Right lobe of liver (tissue), 4 donors: ENCODE measurements at regions not wholly inside any gene's neighbourhood (a gene's known extent, or its start where the extent isn't known, plus 50 kb on each side); places are given as distances from the start of the nearest gene placed in this dataset.

Source experiments
- POLR2A ChIP-seq: fragments of 450-650 bp; IDR thresholded peaks from one replicate; pipeline ENCODE4 v1.6.1; 2017; ENCODE audit warnings: antibody characterized with exemption, mild to moderate bottlenecking
- TF ChIP-seq, protein P1 (sequence below), 4 donors: fragments of 200-600 bp in 3 of 4; fragments of 450-650 bp in 1 of 4; IDR thresholded peaks; one replicate each; pipeline versions ENCODE4 v1.5.1 to v1.8.0; 2016 to 2022; ENCODE audit warnings: antibody characterized with exemption in 4 of 4, mild to moderate bottlenecking in 2 of 4
- donor health status: DM: no; HTN: no; CAD: no.
- donor health status: DM: no; HTN: no; CAD: no.
- donor health status: DM: no; HTN: yes; CAD: no.

DNA sequence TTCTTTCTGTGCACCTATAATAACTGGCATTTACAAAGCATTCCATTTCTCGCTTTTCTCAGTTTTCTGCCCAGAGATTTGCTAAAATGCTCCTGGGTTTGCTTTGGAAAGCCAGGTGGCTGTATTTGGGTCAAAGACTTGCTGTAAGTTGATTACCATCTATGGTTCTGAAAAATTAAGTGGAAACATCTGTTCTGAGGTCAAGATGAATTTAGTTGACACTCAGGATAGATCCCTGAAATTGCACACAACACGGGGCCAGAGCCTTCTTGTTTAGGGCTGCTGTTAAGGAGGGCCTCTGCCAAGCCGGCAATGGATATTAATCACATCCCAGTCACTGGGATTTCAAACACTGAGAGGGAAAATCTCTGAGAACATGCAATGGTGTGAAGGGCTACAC lies 111.6 kb upstream of the GLI3 start:
- no peak for TF ChIP-seq POLR2A
- TF ChIP-seq, protein P1, sequence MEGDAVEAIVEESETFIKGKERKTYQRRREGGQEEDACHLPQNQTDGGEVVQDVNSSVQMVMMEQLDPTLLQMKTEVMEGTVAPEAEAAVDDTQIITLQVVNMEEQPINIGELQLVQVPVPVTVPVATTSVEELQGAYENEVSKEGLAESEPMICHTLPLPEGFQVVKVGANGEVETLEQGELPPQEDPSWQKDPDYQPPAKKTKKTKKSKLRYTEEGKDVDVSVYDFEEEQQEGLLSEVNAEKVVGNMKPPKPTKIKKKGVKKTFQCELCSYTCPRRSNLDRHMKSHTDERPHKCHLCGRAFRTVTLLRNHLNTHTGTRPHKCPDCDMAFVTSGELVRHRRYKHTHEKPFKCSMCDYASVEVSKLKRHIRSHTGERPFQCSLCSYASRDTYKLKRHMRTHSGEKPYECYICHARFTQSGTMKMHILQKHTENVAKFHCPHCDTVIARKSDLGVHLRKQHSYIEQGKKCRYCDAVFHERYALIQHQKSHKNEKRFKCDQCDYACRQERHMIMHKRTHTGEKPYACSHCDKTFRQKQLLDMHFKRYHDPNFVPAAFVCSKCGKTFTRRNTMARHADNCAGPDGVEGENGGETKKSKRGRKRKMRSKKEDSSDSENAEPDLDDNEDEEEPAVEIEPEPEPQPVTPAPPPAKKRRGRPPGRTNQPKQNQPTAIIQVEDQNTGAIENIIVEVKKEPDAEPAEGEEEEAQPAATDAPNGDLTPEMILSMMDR (IDR thresholded peaks at IDR 0.05), result no peak
